ENCODE measurements at regions not wholly inside any gene's neighbourhood (a gene's known extent, or its start where the extent isn't known, plus 50 kb on each side); places are given as distances from the start of the nearest gene placed in this dataset.

DNA sequence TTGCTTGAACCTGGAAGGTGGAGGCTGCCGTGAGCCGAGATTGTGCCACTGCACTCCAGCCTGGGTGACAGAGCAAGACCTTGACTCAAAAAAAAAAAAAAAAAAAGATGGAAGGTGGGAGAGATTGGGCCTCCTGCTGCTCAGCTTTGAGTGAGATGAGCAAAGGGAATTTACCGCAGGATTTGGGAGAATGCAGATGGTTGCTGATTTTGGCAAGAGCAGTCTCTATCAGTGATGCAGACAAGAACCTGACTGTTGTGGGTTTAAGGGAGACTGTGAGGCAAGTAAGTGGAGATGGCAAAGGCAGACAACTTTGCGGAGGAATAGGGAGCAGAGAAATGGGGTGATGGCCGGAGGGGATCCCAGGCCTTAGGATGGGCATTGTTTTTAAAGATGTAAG lies 1140.8 kb upstream of the AUTS2 start:
- no peaks in the 10 kb centered on the region for H3K36me3 ChIP-seq (ENCODE audit: control insufficient read depth in 4 of 4, insufficient read depth in 3 of 4, low read depth in 1 of 4, low read length in 3 of 4)
- no peak for DNase-seq (ENCODE audit: low spot score)
- 88% methylated on average over 5 of the region's 5 CpGs for WGBS
- no peak overlapping the region for H3K27ac ChIP-seq (ENCODE audit: low read depth in 1 of 2, low read length in 2 of 2)
- H3K9ac ChIP-seq (ENCODE audit: low read depth in 1 of 2, low read length in 2 of 2), result no peak overlapping the region
- H3K27me3 ChIP-seq (ENCODE audit: control insufficient read depth in 4 of 4, insufficient read depth in 4 of 4, low read length in 3 of 4), result no peaks in the 10 kb centered on the region
- H3K9me3 ChIP-seq (ENCODE audit: control insufficient read depth in 4 of 4, low read length in 3 of 4), result peaks cover 0 to 2% (median 0%) of the 10 kb centered on the region in 4 donors
- H3K4me3 ChIP-seq (ENCODE audit: low read depth in 1 of 3, low read length in 3 of 3), result no peak overlapping the region
- no peaks in the 10 kb centered on the region for H3K4me1 ChIP-seq (ENCODE audit: control insufficient read depth in 4 of 4, insufficient read depth in 4 of 4, low read length in 3 of 4)
- no peak for TF ChIP-seq HNF4A (conservative IDR thresholded peaks at IDR 0.05)
- TF ChIP-seq, protein P1, sequence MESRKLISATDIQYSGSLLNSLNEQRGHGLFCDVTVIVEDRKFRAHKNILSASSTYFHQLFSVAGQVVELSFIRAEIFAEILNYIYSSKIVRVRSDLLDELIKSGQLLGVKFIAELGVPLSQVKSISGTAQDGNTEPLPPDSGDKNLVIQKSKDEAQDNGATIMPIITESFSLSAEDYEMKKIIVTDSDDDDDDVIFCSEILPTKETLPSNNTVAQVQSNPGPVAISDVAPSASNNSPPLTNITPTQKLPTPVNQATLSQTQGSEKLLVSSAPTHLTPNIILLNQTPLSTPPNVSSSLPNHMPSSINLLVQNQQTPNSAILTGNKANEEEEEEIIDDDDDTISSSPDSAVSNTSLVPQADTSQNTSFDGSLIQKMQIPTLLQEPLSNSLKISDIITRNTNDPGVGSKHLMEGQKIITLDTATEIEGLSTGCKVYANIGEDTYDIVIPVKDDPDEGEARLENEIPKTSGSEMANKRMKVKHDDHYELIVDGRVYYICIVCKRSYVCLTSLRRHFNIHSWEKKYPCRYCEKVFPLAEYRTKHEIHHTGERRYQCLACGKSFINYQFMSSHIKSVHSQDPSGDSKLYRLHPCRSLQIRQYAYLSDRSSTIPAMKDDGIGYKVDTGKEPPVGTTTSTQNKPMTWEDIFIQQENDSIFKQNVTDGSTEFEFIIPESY (IDR thresholded peaks at IDR 0.05), result no peak
- no peak for TF ChIP-seq YY1 (IDR thresholded peaks at IDR 0.05)
- no peak for TF ChIP-seq FOXA2 (IDR thresholded peaks at IDR 0.05)
- TF ChIP-seq, protein P2, sequence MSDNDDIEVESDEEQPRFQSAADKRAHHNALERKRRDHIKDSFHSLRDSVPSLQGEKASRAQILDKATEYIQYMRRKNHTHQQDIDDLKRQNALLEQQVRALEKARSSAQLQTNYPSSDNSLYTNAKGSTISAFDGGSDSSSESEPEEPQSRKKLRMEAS (IDR thresholded peaks at IDR 0.05), result no peak
- TF ChIP-seq JUND (IDR thresholded peaks at IDR 0.05), result no peak
- no peak for TF ChIP-seq RAD21 (IDR thresholded peaks at IDR 0.05)
- TF ChIP-seq SP1 (IDR thresholded peaks at IDR 0.05), result no peak
- TF ChIP-seq, protein P3, sequence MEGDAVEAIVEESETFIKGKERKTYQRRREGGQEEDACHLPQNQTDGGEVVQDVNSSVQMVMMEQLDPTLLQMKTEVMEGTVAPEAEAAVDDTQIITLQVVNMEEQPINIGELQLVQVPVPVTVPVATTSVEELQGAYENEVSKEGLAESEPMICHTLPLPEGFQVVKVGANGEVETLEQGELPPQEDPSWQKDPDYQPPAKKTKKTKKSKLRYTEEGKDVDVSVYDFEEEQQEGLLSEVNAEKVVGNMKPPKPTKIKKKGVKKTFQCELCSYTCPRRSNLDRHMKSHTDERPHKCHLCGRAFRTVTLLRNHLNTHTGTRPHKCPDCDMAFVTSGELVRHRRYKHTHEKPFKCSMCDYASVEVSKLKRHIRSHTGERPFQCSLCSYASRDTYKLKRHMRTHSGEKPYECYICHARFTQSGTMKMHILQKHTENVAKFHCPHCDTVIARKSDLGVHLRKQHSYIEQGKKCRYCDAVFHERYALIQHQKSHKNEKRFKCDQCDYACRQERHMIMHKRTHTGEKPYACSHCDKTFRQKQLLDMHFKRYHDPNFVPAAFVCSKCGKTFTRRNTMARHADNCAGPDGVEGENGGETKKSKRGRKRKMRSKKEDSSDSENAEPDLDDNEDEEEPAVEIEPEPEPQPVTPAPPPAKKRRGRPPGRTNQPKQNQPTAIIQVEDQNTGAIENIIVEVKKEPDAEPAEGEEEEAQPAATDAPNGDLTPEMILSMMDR (IDR thresholded peaks at IDR 0.05; ENCODE audit: low read depth, low read length, missing input control), result no peak
- TF ChIP-seq RXRA (IDR thresholded peaks at IDR 0.05), result no peak
- TF ChIP-seq FOXA1 (IDR thresholded peaks at IDR 0.05), result no peak
- TF ChIP-seq, protein P4, sequence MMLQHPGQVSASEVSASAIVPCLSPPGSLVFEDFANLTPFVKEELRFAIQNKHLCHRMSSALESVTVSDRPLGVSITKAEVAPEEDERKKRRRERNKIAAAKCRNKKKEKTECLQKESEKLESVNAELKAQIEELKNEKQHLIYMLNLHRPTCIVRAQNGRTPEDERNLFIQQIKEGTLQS (IDR thresholded peaks at IDR 0.05), result no peak
- TF ChIP-seq TAF1 (conservative IDR thresholded peaks at IDR 0.05), result no peak
- TF ChIP-seq, protein P5, sequence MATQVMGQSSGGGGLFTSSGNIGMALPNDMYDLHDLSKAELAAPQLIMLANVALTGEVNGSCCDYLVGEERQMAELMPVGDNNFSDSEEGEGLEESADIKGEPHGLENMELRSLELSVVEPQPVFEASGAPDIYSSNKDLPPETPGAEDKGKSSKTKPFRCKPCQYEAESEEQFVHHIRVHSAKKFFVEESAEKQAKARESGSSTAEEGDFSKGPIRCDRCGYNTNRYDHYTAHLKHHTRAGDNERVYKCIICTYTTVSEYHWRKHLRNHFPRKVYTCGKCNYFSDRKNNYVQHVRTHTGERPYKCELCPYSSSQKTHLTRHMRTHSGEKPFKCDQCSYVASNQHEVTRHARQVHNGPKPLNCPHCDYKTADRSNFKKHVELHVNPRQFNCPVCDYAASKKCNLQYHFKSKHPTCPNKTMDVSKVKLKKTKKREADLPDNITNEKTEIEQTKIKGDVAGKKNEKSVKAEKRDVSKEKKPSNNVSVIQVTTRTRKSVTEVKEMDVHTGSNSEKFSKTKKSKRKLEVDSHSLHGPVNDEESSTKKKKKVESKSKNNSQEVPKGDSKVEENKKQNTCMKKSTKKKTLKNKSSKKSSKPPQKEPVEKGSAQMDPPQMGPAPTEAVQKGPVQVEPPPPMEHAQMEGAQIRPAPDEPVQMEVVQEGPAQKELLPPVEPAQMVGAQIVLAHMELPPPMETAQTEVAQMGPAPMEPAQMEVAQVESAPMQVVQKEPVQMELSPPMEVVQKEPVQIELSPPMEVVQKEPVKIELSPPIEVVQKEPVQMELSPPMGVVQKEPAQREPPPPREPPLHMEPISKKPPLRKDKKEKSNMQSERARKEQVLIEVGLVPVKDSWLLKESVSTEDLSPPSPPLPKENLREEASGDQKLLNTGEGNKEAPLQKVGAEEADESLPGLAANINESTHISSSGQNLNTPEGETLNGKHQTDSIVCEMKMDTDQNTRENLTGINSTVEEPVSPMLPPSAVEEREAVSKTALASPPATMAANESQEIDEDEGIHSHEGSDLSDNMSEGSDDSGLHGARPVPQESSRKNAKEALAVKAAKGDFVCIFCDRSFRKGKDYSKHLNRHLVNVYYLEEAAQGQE (IDR thresholded peaks at IDR 0.05), result no peak
- TF ChIP-seq HNF4G (IDR thresholded peaks at IDR 0.05), result no peak
- no peak for TF ChIP-seq EGR1 (IDR thresholded peaks at IDR 0.05; ENCODE audit: low read depth in 2 of 2)
